ENCODE measurements at regions not wholly inside any gene's neighbourhood (a gene's known extent, or its start where the extent isn't known, plus 50 kb on each side); places are given as distances from the start of the nearest gene placed in this dataset.

- no peak for TF ChIP-seq CTCF (conservative IDR thresholded peaks at IDR 0.05; ENCODE audit: low read depth, low read length)
- no peak for TF ChIP-seq EZH2 (IDR thresholded peaks at IDR 0.05; ENCODE audit: borderline replicate concordance, low read depth, low read length, poor library complexity, severe bottlenecking)
- ChIA-PET POLR2A (ENCODE audit: low non-redundant PET) (no interaction called here), CTCF (no interaction called here)
- H3K36me3 ChIP-seq (ENCODE audit: insufficient read depth, low read length, poor library complexity, severe bottlenecking): no peaks in the 10 kb centered on the region
- no peaks in the 10 kb centered on the region for H3K27me3 ChIP-seq (replicated peaks; ENCODE audit: insufficient read depth, low read depth, low read length, poor library complexity)
- DNase-seq (ENCODE audit: low spot score): peak; percentile 76
- no TSS peak for BruUV-seq (replicated peaks)
- H3K27ac ChIP-seq (ENCODE audit: low read depth, low read length, poor library complexity, severe bottlenecking): no peak overlapping the region
- intact Hi-C loops (cut with micrococcal nuclease; ENCODE audit: unreplicated experiment): no loop called here
- no peak overlapping the region for H3K4me3 ChIP-seq (ENCODE audit: low read depth, low read length, poor library complexity, severe bottlenecking)
- no peaks in the 10 kb centered on the region for H3K4me1 ChIP-seq (ENCODE audit: insufficient read depth, low read length, poor library complexity, severe bottlenecking)
- H3K9me3 ChIP-seq (ENCODE audit: low read depth, low read length, poor library complexity, severe bottlenecking): no peaks in the 10 kb centered on the region
Measured at GRCh38 chr18:71028285-71028762, 739.5 kb downstream of the SOCS6 start.

- Histone ChIP-seq H3K27me3 (replicated peaks; ENCODE audit: insufficient read depth, low read depth, low read length, poor library complexity) (no peaks in the 10 kb centered on the region), H3K9me3 (ENCODE audit: low read depth, low read length, poor library complexity, severe bottlenecking) (no peaks in the 10 kb centered on the region), H3K36me3 (ENCODE audit: insufficient read depth, low read length, poor library complexity, severe bottlenecking) (no peaks in the 10 kb centered on the region), H3K4me3 (ENCODE audit: low read depth, low read length, poor library complexity, severe bottlenecking) (no peak overlapping the region), H3K4me1 (ENCODE audit: insufficient read depth, low read length, poor library complexity, severe bottlenecking) (no peaks in the 10 kb centered on the region), H3K27ac (ENCODE audit: low read depth, low read length, poor library complexity, severe bottlenecking) (no peak overlapping the region)
- intact Hi-C loops (cut with micrococcal nuclease; ENCODE audit: unreplicated experiment): no loop called here
- no peak for TF ChIP-seq EZH2 (IDR thresholded peaks at IDR 0.05; ENCODE audit: borderline replicate concordance, low read depth, low read length, poor library complexity, severe bottlenecking)
- TF ChIP-seq CTCF (conservative IDR thresholded peaks at IDR 0.05; ENCODE audit: low read depth, low read length): no peak
- BruUV-seq (replicated peaks): no TSS peak
- ChIA-PET POLR2A (ENCODE audit: low non-redundant PET) (no interaction called here), CTCF (no interaction called here)
- no peak for DNase-seq (ENCODE audit: low spot score)
Measured at GRCh38 chr18:71027531-71027930, 738.7 kb downstream of the SOCS6 start.

- BruUV-seq (replicated peaks): no TSS peak
- Histone ChIP-seq H3K27ac (ENCODE audit: low read depth, low read length, poor library complexity, severe bottlenecking) (no peak overlapping the region), H3K36me3 (ENCODE audit: insufficient read depth, low read length, poor library complexity, severe bottlenecking) (no peaks in the 10 kb centered on the region), H3K27me3 (replicated peaks; ENCODE audit: insufficient read depth, low read depth, low read length, poor library complexity) (no peaks in the 10 kb centered on the region), H3K9me3 (ENCODE audit: low read depth, low read length, poor library complexity, severe bottlenecking) (no peaks in the 10 kb centered on the region), H3K4me1 (ENCODE audit: insufficient read depth, low read length, poor library complexity, severe bottlenecking) (no peaks in the 10 kb centered on the region), H3K4me3 (ENCODE audit: low read depth, low read length, poor library complexity, severe bottlenecking) (no peak overlapping the region)
- intact Hi-C loops (cut with micrococcal nuclease; ENCODE audit: unreplicated experiment): no loop called here
- no peak for DNase-seq (ENCODE audit: low spot score)
- CTCF ChIA-PET: no interaction called here
- TF ChIP-seq EZH2 (IDR thresholded peaks at IDR 0.05; ENCODE audit: borderline replicate concordance, low read depth, low read length, poor library complexity, severe bottlenecking) (no peak), CTCF (conservative IDR thresholded peaks at IDR 0.05; ENCODE audit: low read depth, low read length) (no peak)
- POLR2A ChIA-PET (ENCODE audit: low non-redundant PET): no interaction called here
Measured at GRCh38 chr18:71025505-71026225, 736.8 kb downstream of the SOCS6 start.

Measured in A673 (cell line).